ENCODE measurements at regions not wholly inside any gene's neighbourhood (a gene's known extent, or its start where the extent isn't known, plus 50 kb on each side); places are given as distances from the start of the nearest gene placed in this dataset.

DNA sequence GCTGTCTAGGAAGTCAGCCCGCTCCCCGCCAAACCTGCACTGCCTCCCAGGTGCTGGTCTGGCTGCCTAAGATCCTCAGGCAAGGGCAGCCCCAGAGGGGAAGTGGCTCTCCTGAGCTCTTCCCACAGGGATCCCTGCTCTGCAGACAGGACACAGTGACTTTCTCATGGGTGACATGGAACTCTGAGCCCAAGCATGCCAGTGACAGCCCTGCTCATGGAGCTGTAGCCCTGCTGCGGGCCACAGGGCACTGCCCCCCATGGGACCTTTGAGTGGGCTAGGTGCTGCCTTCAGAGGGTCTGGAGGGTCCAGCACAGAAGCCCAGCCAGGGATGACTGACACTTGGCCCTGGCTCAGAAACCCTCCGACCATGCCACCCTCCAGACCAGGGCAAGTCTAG is 109.1 kb downstream of the TUBA3C start:
- TF ChIP-seq, protein P1, sequence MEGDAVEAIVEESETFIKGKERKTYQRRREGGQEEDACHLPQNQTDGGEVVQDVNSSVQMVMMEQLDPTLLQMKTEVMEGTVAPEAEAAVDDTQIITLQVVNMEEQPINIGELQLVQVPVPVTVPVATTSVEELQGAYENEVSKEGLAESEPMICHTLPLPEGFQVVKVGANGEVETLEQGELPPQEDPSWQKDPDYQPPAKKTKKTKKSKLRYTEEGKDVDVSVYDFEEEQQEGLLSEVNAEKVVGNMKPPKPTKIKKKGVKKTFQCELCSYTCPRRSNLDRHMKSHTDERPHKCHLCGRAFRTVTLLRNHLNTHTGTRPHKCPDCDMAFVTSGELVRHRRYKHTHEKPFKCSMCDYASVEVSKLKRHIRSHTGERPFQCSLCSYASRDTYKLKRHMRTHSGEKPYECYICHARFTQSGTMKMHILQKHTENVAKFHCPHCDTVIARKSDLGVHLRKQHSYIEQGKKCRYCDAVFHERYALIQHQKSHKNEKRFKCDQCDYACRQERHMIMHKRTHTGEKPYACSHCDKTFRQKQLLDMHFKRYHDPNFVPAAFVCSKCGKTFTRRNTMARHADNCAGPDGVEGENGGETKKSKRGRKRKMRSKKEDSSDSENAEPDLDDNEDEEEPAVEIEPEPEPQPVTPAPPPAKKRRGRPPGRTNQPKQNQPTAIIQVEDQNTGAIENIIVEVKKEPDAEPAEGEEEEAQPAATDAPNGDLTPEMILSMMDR (IDR thresholded peaks at IDR 0.05; ENCODE audit: low read length) = no peak
- TF ChIP-seq EZH2 (optimal IDR thresholded peaks at IDR 0.05; ENCODE audit: low read depth, low read length) (no peak), EZH2phosphoT487 (IDR thresholded peaks at IDR 0.05; ENCODE audit: low read length) (no peak)

All from MM.1S (cell line).